HEK293 (cell line): ENCODE measurements at regions not wholly inside any gene's neighbourhood (a gene's known extent, or its start where the extent isn't known, plus 50 kb on each side); places are given as distances from the start of the nearest gene placed in this dataset.

Experiments
- CTCF ChIP-seq: fragments of 450-650 bp; formaldehyde crosslinking; IDR thresholded peaks from 2 replicates; pipeline ENCODE4 v1.5.1; 2016; ENCODE audit warnings: missing biosample characterization, missing genetic modification characterization
- SP2 ChIP-seq: fragments of 450-650 bp; formaldehyde crosslinking; IDR thresholded peaks from 2 replicates; pipeline ENCODE4 v1.5.1; 2016; ENCODE audit warnings: missing biosample characterization, missing genetic modification characterization
- TRIM28 ChIP-seq: IDR thresholded peaks from 2 replicates; pipeline ENCODE4 v1.6.1; 2011; ENCODE audit warnings: low read length, control low read depth, borderline replicate concordance
- YY1 ChIP-seq: fragments of 450-650 bp; formaldehyde crosslinking; IDR thresholded peaks from 2 replicates; pipeline ENCODE4 v1.5.1; 2018; ENCODE audit warnings: missing biosample characterization, missing genetic modification characterization
- ZBTB1 ChIP-seq: fragments of 450-650 bp; formaldehyde crosslinking; IDR thresholded peaks from 2 replicates; pipeline ENCODE4 v1.5.1; 2016; ENCODE audit warnings: missing biosample characterization, missing genetic modification characterization
- ZBTB7A ChIP-seq: fragments of 450-650 bp; formaldehyde crosslinking; IDR thresholded peaks from 2 replicates; pipeline ENCODE4 v1.5.1; 2016; ENCODE audit warnings: low read depth, missing biosample characterization, missing genetic modification characterization
- ZNF140 ChIP-seq: fragments of 450-650 bp; formaldehyde crosslinking; IDR thresholded peaks from 2 replicates; pipeline ENCODE4 v1.5.1; 2016; ENCODE audit warnings: missing biosample characterization, missing genetic modification characterization
- ZNF175 ChIP-seq: fragments of 450-650 bp; formaldehyde crosslinking; IDR thresholded peaks from 2 replicates; pipeline ENCODE4 v1.5.1; 2016; ENCODE audit warnings: missing biosample characterization, missing genetic modification characterization
- ZNF2 ChIP-seq: fragments of 450-650 bp; formaldehyde crosslinking; IDR thresholded peaks from 2 replicates; pipeline ENCODE4 v1.5.1; 2016; ENCODE audit warnings: missing biosample characterization, missing genetic modification characterization
- ZNF544 ChIP-seq: fragments of 450-650 bp; formaldehyde crosslinking; IDR thresholded peaks from 2 replicates; pipeline ENCODE4 v1.5.0; 2017; ENCODE audit warnings: missing biosample characterization, missing genetic modification characterization
- ZNF670 ChIP-seq: fragments of 450-650 bp; formaldehyde crosslinking; IDR thresholded peaks from 2 replicates; pipeline ENCODE4 v1.5.1; 2016; ENCODE audit warnings: missing biosample characterization, missing genetic modification characterization, low read depth
- ZNF830 ChIP-seq: fragments of 450-650 bp; IDR thresholded peaks from 2 replicates; pipeline ENCODE4 v1.5.0; 2018; ENCODE audit warnings: missing biosample characterization, missing genetic modification characterization, low read depth, mild to moderate bottlenecking, moderate library complexity
- ZSCAN5A ChIP-seq: fragments of 450-650 bp; formaldehyde crosslinking; IDR thresholded peaks from 2 replicates; pipeline ENCODE4 v1.5.1; 2016; ENCODE audit warnings: missing biosample characterization, missing genetic modification characterization

DNA sequence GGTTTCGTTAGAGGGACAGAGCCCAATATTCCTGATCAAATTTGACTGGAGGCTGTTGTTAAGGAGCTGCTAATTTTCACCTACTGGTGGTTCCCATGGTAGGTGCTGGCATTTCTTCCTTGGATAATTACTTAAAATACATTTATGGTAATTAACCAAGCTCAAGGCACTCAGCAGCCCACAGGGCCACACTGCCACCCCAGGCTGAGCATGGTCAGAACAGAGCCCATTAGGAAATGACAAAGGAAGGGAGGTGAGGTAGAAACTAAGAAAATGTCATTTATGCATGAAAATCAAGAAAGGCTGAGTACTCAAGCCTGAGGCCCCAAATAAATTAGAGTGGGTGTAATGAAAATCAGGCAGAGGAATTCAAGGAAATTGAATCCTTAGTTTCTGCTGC lies 510.2 kb upstream of the GYPC start:
- no peak for TF ChIP-seq ZBTB1
- no peak for TF ChIP-seq ZNF544 (tag by site-specific recombination)
- TF ChIP-seq CTCF, result no peak
- no peak for TF ChIP-seq YY1 (tag by site-specific recombination)
- TF ChIP-seq ZNF670 (tag by site-specific recombination), result no peak
- TF ChIP-seq ZNF140 (tag by site-specific recombination), result no peak
- no peak for TF ChIP-seq ZNF2
- no peak for TF ChIP-seq ZNF175 (tag by site-specific recombination)
- no peak for TF ChIP-seq ZBTB7A
- no peak for TF ChIP-seq SP2
- no peak for TF ChIP-seq ZSCAN5A
- no peak for TF ChIP-seq TRIM28
- no peak for TF ChIP-seq ZNF830 (tag by site-specific recombination)
